ENCODE measurements at regions not wholly inside any gene's neighbourhood (a gene's known extent, or its start where the extent isn't known, plus 50 kb on each side); places are given as distances from the start of the nearest gene placed in this dataset.

GRCh38 chr3:182052332-182052731 lies 340.6 kb downstream of the SOX2 start:
- no peaks in the 10 kb centered on the region for H3K9me3 ChIP-seq (ENCODE audit: control insufficient read depth in 2 of 3, low read length in 3 of 3)
- Mint-ChIP-seq H3K9me3 (peaks cover 0 to 11% (median 0%) of the 10 kb centered on the region in 11 donors), H3K4me1 (no peaks in the 10 kb centered on the region), H3K27me3 (peaks cover 0 to 4% (median 0%) of the 10 kb centered on the region in 5 donors), H3K36me3 (no peaks in the 10 kb centered on the region), H3K4me3 (no peak overlapping the region), H3K27ac (no peak overlapping the region)
- no peak for DNase-seq
- H3K4me1 ChIP-seq (ENCODE audit: control insufficient read depth in 2 of 2, insufficient read depth in 2 of 2, low read length in 2 of 2): no peaks in the 10 kb centered on the region
- CTCF ChIA-PET: no interaction called here
- no peak for ATAC-seq
- H3K4me3 ChIP-seq (ENCODE audit: low read length): no peak overlapping the region
- intact Hi-C loops (cut with micrococcal nuclease): no loop called here
- no peak overlapping the region for H3K27ac ChIP-seq (ENCODE audit: low read depth, low read length)
- no peaks in the 10 kb centered on the region for H3K27me3 ChIP-seq (ENCODE audit: control insufficient read depth in 2 of 2, insufficient read depth in 2 of 2, low read length in 2 of 2)
- POLR2A ChIA-PET: no interaction called here
- H3K36me3 ChIP-seq (ENCODE audit: control insufficient read depth in 2 of 3, insufficient read depth in 3 of 3, low read length in 3 of 3): no peaks in the 10 kb centered on the region

- H3K4me3 ChIP-seq (ENCODE audit: low read length): no peak overlapping the region
- peaks cover 0 to 11% (median 0%) of the 10 kb centered on the region in 11 donors for H3K9me3 Mint-ChIP-seq
- no peak overlapping the region for H3K4me3 Mint-ChIP-seq
- peaks cover 0 to 4% (median 0%) of the 10 kb centered on the region in 5 donors for H3K27me3 Mint-ChIP-seq
- no peaks in the 10 kb centered on the region for H3K4me1 Mint-ChIP-seq
- no peaks in the 10 kb centered on the region for H3K36me3 Mint-ChIP-seq
- DNase-seq: no peak
- intact Hi-C loops (cut with micrococcal nuclease): no loop called here
- ChIA-PET POLR2A (no interaction called here), CTCF (no interaction called here)
- no peaks in the 10 kb centered on the region for H3K9me3 ChIP-seq (ENCODE audit: control insufficient read depth in 2 of 3, low read length in 3 of 3)
- no peak for ATAC-seq
- no peak overlapping the region for H3K27ac ChIP-seq (ENCODE audit: low read depth, low read length)
- H3K36me3 ChIP-seq (ENCODE audit: control insufficient read depth in 2 of 3, insufficient read depth in 3 of 3, low read length in 3 of 3): no peaks in the 10 kb centered on the region
- no peaks in the 10 kb centered on the region for H3K27me3 ChIP-seq (ENCODE audit: control insufficient read depth in 2 of 2, insufficient read depth in 2 of 2, low read length in 2 of 2)
- no peaks in the 10 kb centered on the region for H3K4me1 ChIP-seq (ENCODE audit: control insufficient read depth in 2 of 2, insufficient read depth in 2 of 2, low read length in 2 of 2)
- no peak overlapping the region for H3K27ac Mint-ChIP-seq
These were observed 341.0 kb downstream of the SOX2 start for GRCh38 chr3:182052757-182053156.

GRCh38 chr3:182058488-182058887 lies 346.8 kb downstream of the SOX2 start:
- H3K4me3 ChIP-seq (ENCODE audit: low read length): no peak overlapping the region
- no peak for DNase-seq
- H3K27ac ChIP-seq (ENCODE audit: low read depth, low read length): no peak overlapping the region
- Mint-ChIP-seq H3K36me3 (no peaks in the 10 kb centered on the region), H3K27me3 (peaks cover 0 to 4% (median 0%) of the 10 kb centered on the region in 5 donors), H3K4me3 (no peak overlapping the region), H3K9me3 (peaks cover 0 to 3% (median 0%) of the 10 kb centered on the region in 11 donors), H3K4me1 (no peaks in the 10 kb centered on the region), H3K27ac (no peak overlapping the region)
- ChIA-PET CTCF (no interaction called here), POLR2A (no interaction called here)
- H3K9me3 ChIP-seq (ENCODE audit: control insufficient read depth in 2 of 3, low read length in 3 of 3): no peaks in the 10 kb centered on the region
- no peaks in the 10 kb centered on the region for H3K36me3 ChIP-seq (ENCODE audit: control insufficient read depth in 2 of 3, insufficient read depth in 3 of 3, low read length in 3 of 3)
- no peaks in the 10 kb centered on the region for H3K4me1 ChIP-seq (ENCODE audit: control insufficient read depth in 2 of 2, insufficient read depth in 2 of 2, low read length in 2 of 2)
- intact Hi-C loops (cut with micrococcal nuclease): no loop called here
- no peak for ATAC-seq
- no peaks in the 10 kb centered on the region for H3K27me3 ChIP-seq (ENCODE audit: control insufficient read depth in 2 of 2, insufficient read depth in 2 of 2, low read length in 2 of 2)

- Mint-ChIP-seq H3K9me3 (peaks cover 0 to 1% (median 0%) of the 10 kb centered on the region in 11 donors), H3K27ac (no peak overlapping the region), H3K36me3 (no peaks in the 10 kb centered on the region), H3K27me3 (no peaks in the 10 kb centered on the region), H3K4me3 (no peak overlapping the region), H3K4me1 (no peaks in the 10 kb centered on the region)
- no peaks in the 10 kb centered on the region for H3K36me3 ChIP-seq (ENCODE audit: control insufficient read depth in 2 of 3, insufficient read depth in 3 of 3, low read length in 3 of 3)
- H3K9me3 ChIP-seq (ENCODE audit: control insufficient read depth in 2 of 3, low read length in 3 of 3): no peaks in the 10 kb centered on the region
- no peaks in the 10 kb centered on the region for H3K27me3 ChIP-seq (ENCODE audit: control insufficient read depth in 2 of 2, insufficient read depth in 2 of 2, low read length in 2 of 2)
- no peak overlapping the region for H3K27ac ChIP-seq (ENCODE audit: low read depth, low read length)
- no peaks in the 10 kb centered on the region for H3K4me1 ChIP-seq (ENCODE audit: control insufficient read depth in 2 of 2, insufficient read depth in 2 of 2, low read length in 2 of 2)
- intact Hi-C loops (cut with micrococcal nuclease): no loop called here
- no peak overlapping the region for H3K4me3 ChIP-seq (ENCODE audit: low read length)
- ChIA-PET POLR2A (no interaction called here), CTCF (no interaction called here)
- DNase-seq: no peak
- ATAC-seq: no peak
These were observed 352.0 kb downstream of the SOX2 start for GRCh38 chr3:182063742-182064141.

GRCh38 chr3:182067423-182067822 lies 355.7 kb downstream of the SOX2 start:
- Histone ChIP-seq H3K4me3 (ENCODE audit: low read length) (no peak overlapping the region), H3K36me3 (ENCODE audit: control insufficient read depth in 2 of 3, insufficient read depth in 3 of 3, low read length in 3 of 3) (no peaks in the 10 kb centered on the region), H3K27me3 (ENCODE audit: control insufficient read depth in 2 of 2, insufficient read depth in 2 of 2, low read length in 2 of 2) (no peaks in the 10 kb centered on the region), H3K27ac (ENCODE audit: low read depth, low read length) (no peak overlapping the region), H3K9me3 (ENCODE audit: control insufficient read depth in 2 of 3, low read length in 3 of 3) (no peaks in the 10 kb centered on the region), H3K4me1 (ENCODE audit: control insufficient read depth in 2 of 2, insufficient read depth in 2 of 2, low read length in 2 of 2) (no peaks in the 10 kb centered on the region)
- Mint-ChIP-seq H3K27me3 (no peaks in the 10 kb centered on the region), H3K36me3 (no peaks in the 10 kb centered on the region), H3K27ac (no peak overlapping the region), H3K9me3 (peaks cover 0 to 6% (median 0%) of the 10 kb centered on the region in 11 donors), H3K4me1 (no peaks in the 10 kb centered on the region), H3K4me3 (no peak overlapping the region)
- intact Hi-C loops (cut with micrococcal nuclease): no loop called here
- ChIA-PET CTCF (no interaction called here), POLR2A (no interaction called here)
- DNase-seq (no peak), ATAC-seq (no peak)

- ChIA-PET CTCF (no interaction called here), POLR2A (no interaction called here)
- H3K36me3 ChIP-seq (ENCODE audit: control insufficient read depth in 2 of 3, insufficient read depth in 3 of 3, low read length in 3 of 3): no peaks in the 10 kb centered on the region
- Mint-ChIP-seq H3K27me3 (peaks cover 0 to 8% (median 0%) of the 10 kb centered on the region in 5 donors), H3K27ac (no peak overlapping the region), H3K4me3 (no peak overlapping the region), H3K36me3 (no peaks in the 10 kb centered on the region), H3K9me3 (peaks cover 0 to 10% (median 0%) of the 10 kb centered on the region in 11 donors), H3K4me1 (no peaks in the 10 kb centered on the region)
- H3K27me3 ChIP-seq (ENCODE audit: control insufficient read depth in 2 of 2, insufficient read depth in 2 of 2, low read length in 2 of 2): no peaks in the 10 kb centered on the region
- intact Hi-C loops (cut with micrococcal nuclease): no loop called here
- DNase-seq: no peak
- H3K4me3 ChIP-seq (ENCODE audit: low read length): no peak overlapping the region
- ATAC-seq: no peak
- no peak overlapping the region for H3K27ac ChIP-seq (ENCODE audit: low read depth, low read length)
- no peaks in the 10 kb centered on the region for H3K9me3 ChIP-seq (ENCODE audit: control insufficient read depth in 2 of 3, low read length in 3 of 3)
- no peaks in the 10 kb centered on the region for H3K4me1 ChIP-seq (ENCODE audit: control insufficient read depth in 2 of 2, insufficient read depth in 2 of 2, low read length in 2 of 2)
These were observed 366.6 kb downstream of the SOX2 start for GRCh38 chr3:182078316-182078715.

- ChIA-PET POLR2A (no interaction called here), CTCF (no interaction called here)
- Mint-ChIP-seq H3K27me3 (peaks cover 0 to 8% (median 0%) of the 10 kb centered on the region in 5 donors), H3K27ac (no peak overlapping the region), H3K4me3 (no peak overlapping the region), H3K36me3 (no peaks in the 10 kb centered on the region), H3K4me1 (no peaks in the 10 kb centered on the region), H3K9me3 (peaks cover 0 to 8% (median 0%) of the 10 kb centered on the region in 11 donors)
- Histone ChIP-seq H3K27me3 (ENCODE audit: control insufficient read depth in 2 of 2, insufficient read depth in 2 of 2, low read length in 2 of 2) (no peaks in the 10 kb centered on the region), H3K9me3 (ENCODE audit: control insufficient read depth in 2 of 3, low read length in 3 of 3) (no peaks in the 10 kb centered on the region), H3K36me3 (ENCODE audit: control insufficient read depth in 2 of 3, insufficient read depth in 3 of 3, low read length in 3 of 3) (no peaks in the 10 kb centered on the region), H3K27ac (ENCODE audit: low read depth, low read length) (no peak overlapping the region), H3K4me1 (ENCODE audit: control insufficient read depth in 2 of 2, insufficient read depth in 2 of 2, low read length in 2 of 2) (no peaks in the 10 kb centered on the region), H3K4me3 (ENCODE audit: low read length) (no peak overlapping the region)
- ATAC-seq: no peak
- DNase-seq: no peak
- intact Hi-C loops (cut with micrococcal nuclease): no loop called here
These were observed 367.2 kb downstream of the SOX2 start for GRCh38 chr3:182078929-182079328.

All from naive thymus-derived CD4-positive, alpha-beta T cell (primary cell).